ENCODE measurements at regions not wholly inside any gene's neighbourhood (a gene's known extent, or its start where the extent isn't known, plus 50 kb on each side); places are given as distances from the start of the nearest gene placed in this dataset.

DNA sequence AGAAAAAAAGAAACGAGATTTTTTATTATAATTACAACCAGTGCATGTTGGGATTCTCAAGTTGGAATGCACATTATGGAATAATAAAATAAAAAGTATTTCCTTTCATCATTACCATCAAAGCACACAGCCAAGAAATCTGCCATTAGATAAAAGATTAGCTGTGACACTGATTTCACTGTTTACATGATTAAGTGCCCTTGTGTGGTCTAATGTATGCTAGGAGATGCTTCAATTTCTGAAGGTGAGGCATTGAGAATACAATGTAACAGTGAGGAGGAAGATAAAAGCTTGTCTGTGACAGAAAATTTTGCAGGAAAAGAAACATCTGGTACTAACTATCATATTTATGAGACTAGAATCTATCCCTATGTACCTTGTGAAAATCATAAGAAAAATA, 409.7 kb upstream of the PRMT6 start:
- Histone ChIP-seq H3K4me3 (ENCODE audit: low read depth, low read length, poor library complexity, severe bottlenecking) (no peak overlapping the region), H3K9me2 (ENCODE audit: insufficient read depth, low read length) (no peaks in the 10 kb centered on the region), H3K9me3 (ENCODE audit: low read length) (no peaks in the 10 kb centered on the region), H3K27ac (ENCODE audit: low read depth, low read length, poor library complexity, severe bottlenecking) (no peak overlapping the region), H2AFZ (ENCODE audit: low read length) (no peak overlapping the region), H3K36me3 (ENCODE audit: insufficient read depth, low read length) (no peaks in the 10 kb centered on the region), H3K4me2 (ENCODE audit: low read length) (no peak overlapping the region), H3K4me1 (ENCODE audit: insufficient read depth, low read length, poor library complexity, severe bottlenecking) (no peaks in the 10 kb centered on the region), H3K79me2 (ENCODE audit: insufficient read depth, low read depth, low read length) (no peaks in the 10 kb centered on the region), H4K20me1 (ENCODE audit: insufficient read depth, low read length) (no peaks in the 10 kb centered on the region; the same call in 1 of the 2 replicates)
- ChIA-PET CTCF (ENCODE audit: unreplicated experiment) (no interaction called here), POLR2A (interaction anchor here (1.3 kb wide), 1 partner anchor 37 kb away, joined by 3 read pairs; no protein-coding TSS in a partner anchor)
- no peak for DNase-seq (ENCODE audit: low spot score)
- TF ChIP-seq, protein P1, sequence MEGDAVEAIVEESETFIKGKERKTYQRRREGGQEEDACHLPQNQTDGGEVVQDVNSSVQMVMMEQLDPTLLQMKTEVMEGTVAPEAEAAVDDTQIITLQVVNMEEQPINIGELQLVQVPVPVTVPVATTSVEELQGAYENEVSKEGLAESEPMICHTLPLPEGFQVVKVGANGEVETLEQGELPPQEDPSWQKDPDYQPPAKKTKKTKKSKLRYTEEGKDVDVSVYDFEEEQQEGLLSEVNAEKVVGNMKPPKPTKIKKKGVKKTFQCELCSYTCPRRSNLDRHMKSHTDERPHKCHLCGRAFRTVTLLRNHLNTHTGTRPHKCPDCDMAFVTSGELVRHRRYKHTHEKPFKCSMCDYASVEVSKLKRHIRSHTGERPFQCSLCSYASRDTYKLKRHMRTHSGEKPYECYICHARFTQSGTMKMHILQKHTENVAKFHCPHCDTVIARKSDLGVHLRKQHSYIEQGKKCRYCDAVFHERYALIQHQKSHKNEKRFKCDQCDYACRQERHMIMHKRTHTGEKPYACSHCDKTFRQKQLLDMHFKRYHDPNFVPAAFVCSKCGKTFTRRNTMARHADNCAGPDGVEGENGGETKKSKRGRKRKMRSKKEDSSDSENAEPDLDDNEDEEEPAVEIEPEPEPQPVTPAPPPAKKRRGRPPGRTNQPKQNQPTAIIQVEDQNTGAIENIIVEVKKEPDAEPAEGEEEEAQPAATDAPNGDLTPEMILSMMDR (conservative IDR thresholded peaks at IDR 0.05; ENCODE audit: low read length), result no peak
- TF ChIP-seq EZH2phosphoT487 (IDR thresholded peaks at IDR 0.05; ENCODE audit: borderline replicate concordance, low read depth, low read length), result no peak
- no TSS peak for BruUV-seq (replicated peaks)
- intact Hi-C loops (cut with micrococcal nuclease; ENCODE audit: unreplicated experiment), result no loop called here

DNA sequence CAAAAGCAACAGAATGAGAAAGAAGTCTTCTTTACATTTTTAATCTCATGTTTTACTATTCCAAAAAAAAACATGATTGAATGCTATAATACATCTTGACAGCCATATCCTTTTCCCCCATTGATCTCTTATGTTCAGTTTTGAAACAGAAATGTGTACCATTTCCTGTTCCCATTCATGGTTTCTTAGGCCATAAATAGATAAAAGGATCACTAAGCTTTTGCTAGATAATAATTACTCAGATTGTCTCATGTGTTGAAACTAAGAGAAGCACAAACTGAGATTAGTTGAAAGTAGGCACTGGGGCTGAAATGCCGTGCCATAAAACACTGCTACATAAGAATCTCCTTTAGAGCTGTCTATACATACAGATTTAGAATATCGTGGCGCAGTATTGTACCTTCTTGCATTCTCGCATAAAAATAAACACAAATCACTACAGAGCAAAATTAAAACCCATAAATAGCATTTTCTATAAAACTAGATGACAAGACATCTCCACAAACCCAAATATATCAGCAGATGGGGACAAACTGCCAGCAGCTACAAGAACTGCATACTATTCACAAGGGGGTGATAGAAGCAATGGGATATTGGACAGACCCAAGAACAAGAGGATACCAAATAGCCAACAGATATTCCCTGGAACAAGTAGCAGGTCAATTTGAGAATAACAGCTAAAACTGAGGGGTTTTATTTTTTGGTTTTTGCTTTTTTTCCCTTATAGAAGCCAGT, 405.3 kb upstream of the PRMT6 start:
- Histone ChIP-seq H3K36me3 (ENCODE audit: insufficient read depth, low read length) (no peaks in the 10 kb centered on the region), H3K4me1 (ENCODE audit: insufficient read depth, low read length, poor library complexity, severe bottlenecking) (no peaks in the 10 kb centered on the region), H3K9me3 (ENCODE audit: low read length) (no peaks in the 10 kb centered on the region), H3K4me3 (ENCODE audit: low read depth, low read length, poor library complexity, severe bottlenecking) (no peak overlapping the region), H3K4me2 (ENCODE audit: low read length) (no peak overlapping the region), H2AFZ (ENCODE audit: low read length) (no peak overlapping the region), H3K27ac (ENCODE audit: low read depth, low read length, poor library complexity, severe bottlenecking) (no peak overlapping the region), H4K20me1 (ENCODE audit: insufficient read depth, low read length) (no peaks in the 10 kb centered on the region), H3K79me2 (ENCODE audit: insufficient read depth, low read depth, low read length) (no peaks in the 10 kb centered on the region), H3K9me2 (ENCODE audit: insufficient read depth, low read length) (no peaks in the 10 kb centered on the region; the same call in 1 of the 2 replicates)
- ChIA-PET POLR2A (interaction anchor here (0.5 to 0.6 kb wide), 2 partner anchors 271 to 315 kb away, joined by 3 read pairs; no protein-coding TSS in a partner anchor), CTCF (ENCODE audit: unreplicated experiment) (no interaction called here)
- TF ChIP-seq, protein P1 (conservative IDR thresholded peaks at IDR 0.05; ENCODE audit: low read length), result 0 out of 2 replicates have a peak, but pooled peaks have one; percentile 11
- TF ChIP-seq EZH2phosphoT487 (IDR thresholded peaks at IDR 0.05; ENCODE audit: borderline replicate concordance, low read depth, low read length), result no peak
- no TSS peak for BruUV-seq (replicated peaks)
- intact Hi-C loops (cut with micrococcal nuclease; ENCODE audit: unreplicated experiment), result no loop called here
- no peak for DNase-seq (ENCODE audit: low spot score)

Measured in OCI-LY7 (cell line).